ENCODE measurements at regions not wholly inside any gene's neighbourhood (a gene's known extent, or its start where the extent isn't known, plus 50 kb on each side); places are given as distances from the start of the nearest gene placed in this dataset.
"Not testable (repeated sequence)": the region's sequence is repeated elsewhere in the genome, so short reads cannot be mapped to it uniquely, and the experiment has no call there.

GRCh38 chr5:124139477-124139876, 607.0 kb downstream of the ZNF608 start:
- DNase-seq = no peak

GRCh38 chr5:124136609-124137008, 609.8 kb downstream of the ZNF608 start:
- DNase-seq = peak; percentile 62

GRCh38 chr5:124134941-124135340, 611.5 kb downstream of the ZNF608 start:
- DNase-seq = peak; percentile 63

GRCh38 chr5:124133406-124133805, 613.0 kb downstream of the ZNF608 start:
- no peak for DNase-seq

- DNase-seq = peak; percentile 23
These were observed 613.6 kb downstream of the ZNF608 start for GRCh38 chr5:124132843-124133242.

GRCh38 chr5:124131466-124131865, 615.0 kb downstream of the ZNF608 start:
- no peak for DNase-seq

GRCh38 chr5:124130816-124131215, 615.6 kb downstream of the ZNF608 start:
- DNase-seq = peak; percentile 65

GRCh38 chr5:124128867-124129266, 616.9 kb downstream of the CSNK1G3 start:
- DNase-seq = no peak

- no peak for DNase-seq
These were observed 614.7 kb downstream of the CSNK1G3 start for GRCh38 chr5:124126504-124127217.

GRCh38 chr5:124124711-124125229, 612.8 kb downstream of the CSNK1G3 start:
- DNase-seq = peak; percentile 63

GRCh38 chr5:124121198-124121597, 609.2 kb downstream of the CSNK1G3 start:
- DNase-seq = no peak

GRCh38 chr5:124114911-124115310, 602.9 kb downstream of the CSNK1G3 start:
- no peak for DNase-seq

GRCh38 chr5:124111886-124112285, 599.9 kb downstream of the CSNK1G3 start:
- DNase-seq = no peak

GRCh38 chr5:124110942-124111341, 599.0 kb downstream of the CSNK1G3 start:
- DNase-seq = no peak

- DNase-seq = no peak
These were observed 593.3 kb downstream of the CSNK1G3 start for GRCh38 chr5:124105326-124105725.

- DNase-seq = no peak
These were observed 592.8 kb downstream of the CSNK1G3 start for GRCh38 chr5:124104821-124105220.

- DNase-seq = no peak
These were observed 592.4 kb downstream of the CSNK1G3 start for GRCh38 chr5:124104344-124104743.

- no peak for DNase-seq
These were observed 591.7 kb downstream of the CSNK1G3 start for GRCh38 chr5:124103671-124104070.

GRCh38 chr5:124103056-124103455, 591.1 kb downstream of the CSNK1G3 start:
- DNase-seq = not testable (repeated sequence)

GRCh38 chr5:124102486-124102885, 590.5 kb downstream of the CSNK1G3 start:
- no peak for DNase-seq

- no peak for DNase-seq
These were observed 581.7 kb downstream of the CSNK1G3 start for GRCh38 chr5:124093658-124094057.

GRCh38 chr5:124090115-124090514, 578.1 kb downstream of the CSNK1G3 start:
- no peak for DNase-seq

GRCh38 chr5:124089578-124089977, 577.6 kb downstream of the CSNK1G3 start:
- no peak for DNase-seq

GRCh38 chr5:124088289-124089032, 576.5 kb downstream of the CSNK1G3 start:
- no peak for DNase-seq
